ENCODE measurements at regions not wholly inside any gene's neighbourhood (a gene's known extent, or its start where the extent isn't known, plus 50 kb on each side); places are given as distances from the start of the nearest gene placed in this dataset.

- no peaks in the 10 kb centered on the region for H3K9me3 ChIP-seq (ENCODE audit: insufficient read depth, low read length)
- no peak overlapping the region for H3K27ac ChIP-seq (ENCODE audit: low read length)
- H3K36me3 ChIP-seq (replicated peaks; ENCODE audit: low read depth, low read length): no peaks in the 10 kb centered on the region
- H3K4me3 ChIP-seq (ENCODE audit: low read length): no peak overlapping the region
- no peaks in the 10 kb centered on the region for H3K27me3 ChIP-seq (ENCODE audit: low read depth, low read length)
- no peak overlapping the region for H3K4me2 ChIP-seq (ENCODE audit: low read length)
- no peak overlapping the region for H3K9ac ChIP-seq (ENCODE audit: low read length)
- no peak for TF ChIP-seq EZH2phosphoT487 (IDR thresholded peaks at IDR 0.05; ENCODE audit: low read depth)
- peak; percentile 28 for TF ChIP-seq CTCF (IDR thresholded peaks at IDR 0.05; ENCODE audit: low read depth, low read length)
- H3K4me1 ChIP-seq (ENCODE audit: low read length): no peaks in the 10 kb centered on the region
- no peaks in the 10 kb centered on the region for H3K79me2 ChIP-seq (ENCODE audit: low read length)
- H2AFZ ChIP-seq (ENCODE audit: low read depth, low read length): no peak overlapping the region
- no peaks in the 10 kb centered on the region for H4K20me1 ChIP-seq (ENCODE audit: insufficient read depth, low read length)
Observed at GRCh38 chr18:67710639-67711038, 194.1 kb upstream of the DSEL start.

- no peaks in the 10 kb centered on the region for H4K20me1 ChIP-seq (ENCODE audit: insufficient read depth, low read length)
- no peaks in the 10 kb centered on the region for H3K36me3 ChIP-seq (replicated peaks; ENCODE audit: low read depth, low read length)
- H3K4me2 ChIP-seq (ENCODE audit: low read length): no peak overlapping the region
- no peaks in the 10 kb centered on the region for H3K79me2 ChIP-seq (ENCODE audit: low read length)
- H3K27me3 ChIP-seq (ENCODE audit: low read depth, low read length): no peaks in the 10 kb centered on the region
- no peak overlapping the region for H3K9ac ChIP-seq (ENCODE audit: low read length)
- H2AFZ ChIP-seq (ENCODE audit: low read depth, low read length): no peak overlapping the region
- TF ChIP-seq EZH2phosphoT487 (IDR thresholded peaks at IDR 0.05; ENCODE audit: low read depth) (no peak), CTCF (IDR thresholded peaks at IDR 0.05; ENCODE audit: low read depth, low read length) (peak; percentile 35)
- no peaks in the 10 kb centered on the region for H3K4me1 ChIP-seq (ENCODE audit: low read length)
- H3K27ac ChIP-seq (ENCODE audit: low read length): no peak overlapping the region
- H3K4me3 ChIP-seq (ENCODE audit: low read length): no peak overlapping the region
- H3K9me3 ChIP-seq (ENCODE audit: insufficient read depth, low read length): no peaks in the 10 kb centered on the region
Observed at GRCh38 chr18:67705748-67706147, 189.2 kb upstream of the DSEL start.

GRCh38 chr18:67695684-67696083, 179.2 kb upstream of the DSEL start:
- no peak for TF ChIP-seq EZH2phosphoT487 (IDR thresholded peaks at IDR 0.05; ENCODE audit: low read depth)
- no peak for TF ChIP-seq CTCF (IDR thresholded peaks at IDR 0.05; ENCODE audit: low read depth, low read length)
- no peaks in the 10 kb centered on the region for H3K4me1 ChIP-seq (ENCODE audit: low read length)
- H3K27ac ChIP-seq (ENCODE audit: low read length): no peak overlapping the region
- no peak overlapping the region for H3K9ac ChIP-seq (ENCODE audit: low read length)
- no peak overlapping the region for H2AFZ ChIP-seq (ENCODE audit: low read depth, low read length)
- no peaks in the 10 kb centered on the region for H3K9me3 ChIP-seq (ENCODE audit: insufficient read depth, low read length)
- H3K27me3 ChIP-seq (ENCODE audit: low read depth, low read length): no peaks in the 10 kb centered on the region
- H3K4me3 ChIP-seq (ENCODE audit: low read length): no peak overlapping the region
- no peaks in the 10 kb centered on the region for H3K79me2 ChIP-seq (ENCODE audit: low read length)
- H4K20me1 ChIP-seq (ENCODE audit: insufficient read depth, low read length): no peaks in the 10 kb centered on the region
- H3K4me2 ChIP-seq (ENCODE audit: low read length): no peak overlapping the region
- H3K36me3 ChIP-seq (replicated peaks; ENCODE audit: low read depth, low read length): no peaks in the 10 kb centered on the region

- no peaks in the 10 kb centered on the region for H3K9me3 ChIP-seq (ENCODE audit: insufficient read depth, low read length)
Observed at GRCh38 chr18:67694787-67695186, 178.3 kb upstream of the DSEL start.

More at GRCh38 chr18:67694787-67695186, 178.3 kb upstream of the DSEL start:
- no peak overlapping the region for H3K9ac ChIP-seq (ENCODE audit: low read length)
- no peak overlapping the region for H3K4me2 ChIP-seq (ENCODE audit: low read length)
- no peaks in the 10 kb centered on the region for H3K79me2 ChIP-seq (ENCODE audit: low read length)
- TF ChIP-seq EZH2phosphoT487 (IDR thresholded peaks at IDR 0.05; ENCODE audit: low read depth): no peak
- no peak for TF ChIP-seq CTCF (IDR thresholded peaks at IDR 0.05; ENCODE audit: low read depth, low read length)
- H3K4me3 ChIP-seq (ENCODE audit: low read length): no peak overlapping the region
- H3K27ac ChIP-seq (ENCODE audit: low read length): no peak overlapping the region
- no peaks in the 10 kb centered on the region for H4K20me1 ChIP-seq (ENCODE audit: insufficient read depth, low read length)
- peak overlapping the region; percentile 37; the same call in 1 of the 2 replicates for H2AFZ ChIP-seq (ENCODE audit: low read depth, low read length)
- no peaks in the 10 kb centered on the region for H3K27me3 ChIP-seq (ENCODE audit: low read depth, low read length)
- H3K4me1 ChIP-seq (ENCODE audit: low read length): no peaks in the 10 kb centered on the region
- no peaks in the 10 kb centered on the region for H3K36me3 ChIP-seq (replicated peaks; ENCODE audit: low read depth, low read length)

Measured in OCI-LY3 (cell line).